ENCODE measurements at regions not wholly inside any gene's neighbourhood (a gene's known extent, or its start where the extent isn't known, plus 50 kb on each side); places are given as distances from the start of the nearest gene placed in this dataset.

DNA sequence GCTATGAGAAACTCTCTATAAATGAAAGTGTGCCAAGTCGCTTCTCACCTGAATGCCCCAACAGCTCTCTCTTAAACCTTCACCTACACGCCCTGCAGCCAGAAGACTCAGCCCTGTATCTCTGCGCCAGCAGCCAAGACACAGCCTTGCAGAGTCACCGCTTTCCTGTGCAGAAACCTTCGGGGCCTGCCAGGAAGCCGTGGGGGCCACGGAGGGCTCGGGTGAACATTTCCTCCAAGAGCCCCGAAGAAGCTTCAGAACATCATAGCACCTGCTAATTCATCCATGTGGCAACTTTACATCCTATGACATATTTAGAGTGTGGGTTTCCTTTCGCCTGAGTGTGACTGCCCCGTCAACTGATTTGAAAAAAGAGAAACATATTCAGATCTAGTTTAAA, 55.7 kb upstream of the PRSS58 start:
- TF ChIP-seq, protein P1, sequence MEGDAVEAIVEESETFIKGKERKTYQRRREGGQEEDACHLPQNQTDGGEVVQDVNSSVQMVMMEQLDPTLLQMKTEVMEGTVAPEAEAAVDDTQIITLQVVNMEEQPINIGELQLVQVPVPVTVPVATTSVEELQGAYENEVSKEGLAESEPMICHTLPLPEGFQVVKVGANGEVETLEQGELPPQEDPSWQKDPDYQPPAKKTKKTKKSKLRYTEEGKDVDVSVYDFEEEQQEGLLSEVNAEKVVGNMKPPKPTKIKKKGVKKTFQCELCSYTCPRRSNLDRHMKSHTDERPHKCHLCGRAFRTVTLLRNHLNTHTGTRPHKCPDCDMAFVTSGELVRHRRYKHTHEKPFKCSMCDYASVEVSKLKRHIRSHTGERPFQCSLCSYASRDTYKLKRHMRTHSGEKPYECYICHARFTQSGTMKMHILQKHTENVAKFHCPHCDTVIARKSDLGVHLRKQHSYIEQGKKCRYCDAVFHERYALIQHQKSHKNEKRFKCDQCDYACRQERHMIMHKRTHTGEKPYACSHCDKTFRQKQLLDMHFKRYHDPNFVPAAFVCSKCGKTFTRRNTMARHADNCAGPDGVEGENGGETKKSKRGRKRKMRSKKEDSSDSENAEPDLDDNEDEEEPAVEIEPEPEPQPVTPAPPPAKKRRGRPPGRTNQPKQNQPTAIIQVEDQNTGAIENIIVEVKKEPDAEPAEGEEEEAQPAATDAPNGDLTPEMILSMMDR (conservative IDR thresholded peaks at IDR 0.05; ENCODE audit: low read depth in 2 of 2), result no peak
- no peak for TF ChIP-seq EZH2 (IDR thresholded peaks at IDR 0.05; ENCODE audit: low read depth, unreplicated experiment)

Data from GM23338 (cell line).